ENCODE measurements at regions not wholly inside any gene's neighbourhood (a gene's known extent, or its start where the extent isn't known, plus 50 kb on each side); places are given as distances from the start of the nearest gene placed in this dataset.

DNA sequence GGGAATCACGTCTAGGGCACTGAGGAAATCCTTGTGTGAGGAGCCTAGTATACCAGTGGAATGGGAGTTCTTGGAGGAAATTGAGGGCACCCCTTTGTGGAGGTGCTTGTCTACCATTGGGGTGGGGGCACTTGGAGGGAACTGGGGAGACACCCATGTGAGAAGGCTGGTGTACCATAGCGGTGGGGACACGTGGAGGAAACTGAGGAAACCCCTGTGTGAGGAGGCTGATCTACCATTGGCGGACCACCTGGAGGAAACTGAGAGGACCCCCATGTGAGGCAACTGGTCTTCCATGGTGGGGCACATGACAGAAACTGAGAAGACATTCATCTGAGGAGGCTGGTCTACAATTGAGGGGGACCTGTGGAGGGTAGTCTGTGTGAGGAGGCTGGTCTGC lies 164.5 kb downstream of the FBLN2 start:
- Histone ChIP-seq H3K27ac (ENCODE audit: low read length) (no peak overlapping the region), H3K27me3 (ENCODE audit: insufficient read depth, low read length) (no peaks in the 10 kb centered on the region), H3K36me3 (ENCODE audit: insufficient read depth, low read depth, low read length) (no peaks in the 10 kb centered on the region), H3K9me3 (ENCODE audit: insufficient read depth, low read depth, low read length) (0 out of 2 replicates have a peak, but pooled peaks cover 7% of the 10 kb centered on the region), H3K9ac (ENCODE audit: low read depth, low read length) (no peak overlapping the region), H3K4me1 (ENCODE audit: insufficient read depth, low read length) (no peaks in the 10 kb centered on the region), H3K4me3 (ENCODE audit: low read length) (no peak overlapping the region)

DNA sequence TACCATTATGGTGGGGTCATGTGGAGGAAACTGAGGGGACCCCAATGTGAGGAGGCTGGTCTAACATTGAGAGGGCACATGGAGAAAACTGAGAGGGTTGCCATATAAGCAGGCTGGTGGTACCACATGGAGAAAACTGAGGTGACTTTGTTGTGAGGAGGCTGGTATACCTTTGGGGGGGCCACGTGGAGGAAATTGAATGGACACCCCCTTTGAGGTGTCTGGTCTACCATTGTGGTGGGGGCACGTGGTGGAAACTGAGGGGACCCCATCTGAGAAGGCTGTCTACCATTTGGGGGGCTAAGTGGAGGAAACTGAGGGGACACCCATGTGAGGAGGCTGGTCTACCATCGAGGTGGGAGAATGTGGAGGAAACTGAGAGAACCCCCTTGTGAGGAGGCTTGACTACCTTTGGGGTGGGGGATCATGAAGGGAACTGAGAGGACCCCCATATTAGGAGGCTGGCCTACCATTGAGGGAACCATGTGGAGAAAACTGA lies 163.8 kb downstream of the FBLN2 start:
- Histone ChIP-seq H3K9ac (ENCODE audit: low read depth, low read length) (no peak overlapping the region), H3K4me1 (ENCODE audit: insufficient read depth, low read length) (no peaks in the 10 kb centered on the region), H3K9me3 (ENCODE audit: insufficient read depth, low read depth, low read length) (0 out of 2 replicates have a peak, but pooled peaks cover 7% of the 10 kb centered on the region), H3K27me3 (ENCODE audit: insufficient read depth, low read length) (no peaks in the 10 kb centered on the region), H3K27ac (ENCODE audit: low read length) (no peak overlapping the region), H3K4me3 (ENCODE audit: low read length) (no peak overlapping the region), H3K36me3 (ENCODE audit: insufficient read depth, low read depth, low read length) (no peaks in the 10 kb centered on the region)

- Histone ChIP-seq H3K9ac (ENCODE audit: low read depth, low read length) (no peak overlapping the region), H3K27me3 (ENCODE audit: insufficient read depth, low read length) (no peaks in the 10 kb centered on the region), H3K9me3 (ENCODE audit: insufficient read depth, low read depth, low read length) (peaks cover 7% of the 10 kb centered on the region; the same call in 1 of the 2 replicates), H3K27ac (ENCODE audit: low read length) (no peak overlapping the region), H3K4me1 (ENCODE audit: insufficient read depth, low read length) (no peaks in the 10 kb centered on the region), H3K36me3 (ENCODE audit: insufficient read depth, low read depth, low read length) (no peaks in the 10 kb centered on the region), H3K4me3 (ENCODE audit: low read length) (no peak overlapping the region)
These were observed 163.2 kb downstream of the FBLN2 start for GRCh38 chr3:13711911-13712650.

DNA sequence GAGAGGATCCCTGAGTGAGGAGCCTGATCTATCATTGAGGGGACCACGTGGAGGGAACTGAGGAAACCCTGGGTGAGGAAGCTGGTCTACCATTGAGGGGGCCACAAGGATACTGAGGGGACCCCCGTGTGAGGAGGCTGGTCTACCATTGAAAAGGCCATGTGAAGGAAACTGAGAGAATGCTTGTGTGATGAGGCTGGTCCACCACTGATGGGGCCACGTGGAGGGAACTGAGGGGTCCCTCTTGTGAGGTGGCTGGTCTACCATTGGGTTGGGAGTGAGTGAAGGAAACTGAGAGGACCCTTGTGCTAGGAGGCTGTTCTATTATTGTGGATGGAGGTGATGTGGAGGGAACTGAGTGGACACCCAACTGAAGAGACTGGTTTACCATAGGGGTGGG lies 161.3 kb downstream of the FBLN2 start:
- no peaks in the 10 kb centered on the region for H3K27me3 ChIP-seq (ENCODE audit: insufficient read depth, low read length)
- peaks cover 11% of the 10 kb centered on the region; the same call in 1 of the 2 replicates for H3K9me3 ChIP-seq (ENCODE audit: insufficient read depth, low read depth, low read length)
- H3K9ac ChIP-seq (ENCODE audit: low read depth, low read length): no peak overlapping the region
- H3K4me1 ChIP-seq (ENCODE audit: insufficient read depth, low read length): no peaks in the 10 kb centered on the region
- H3K36me3 ChIP-seq (ENCODE audit: insufficient read depth, low read depth, low read length): no peaks in the 10 kb centered on the region
- H3K4me3 ChIP-seq (ENCODE audit: low read length): no peak overlapping the region
- no peak overlapping the region for H3K27ac ChIP-seq (ENCODE audit: low read length)

- Histone ChIP-seq H3K27ac (ENCODE audit: low read length) (no peak overlapping the region), H3K9ac (ENCODE audit: low read depth, low read length) (no peak overlapping the region), H3K36me3 (ENCODE audit: insufficient read depth, low read depth, low read length) (no peaks in the 10 kb centered on the region), H3K27me3 (ENCODE audit: insufficient read depth, low read length) (no peaks in the 10 kb centered on the region), H3K4me1 (ENCODE audit: insufficient read depth, low read length) (no peaks in the 10 kb centered on the region), H3K9me3 (ENCODE audit: insufficient read depth, low read depth, low read length) (peaks cover 11% of the 10 kb centered on the region; the same call in 1 of the 2 replicates), H3K4me3 (ENCODE audit: low read length) (no peak overlapping the region)
These were observed 160.8 kb downstream of the FBLN2 start for GRCh38 chr3:13709706-13710105.

DNA sequence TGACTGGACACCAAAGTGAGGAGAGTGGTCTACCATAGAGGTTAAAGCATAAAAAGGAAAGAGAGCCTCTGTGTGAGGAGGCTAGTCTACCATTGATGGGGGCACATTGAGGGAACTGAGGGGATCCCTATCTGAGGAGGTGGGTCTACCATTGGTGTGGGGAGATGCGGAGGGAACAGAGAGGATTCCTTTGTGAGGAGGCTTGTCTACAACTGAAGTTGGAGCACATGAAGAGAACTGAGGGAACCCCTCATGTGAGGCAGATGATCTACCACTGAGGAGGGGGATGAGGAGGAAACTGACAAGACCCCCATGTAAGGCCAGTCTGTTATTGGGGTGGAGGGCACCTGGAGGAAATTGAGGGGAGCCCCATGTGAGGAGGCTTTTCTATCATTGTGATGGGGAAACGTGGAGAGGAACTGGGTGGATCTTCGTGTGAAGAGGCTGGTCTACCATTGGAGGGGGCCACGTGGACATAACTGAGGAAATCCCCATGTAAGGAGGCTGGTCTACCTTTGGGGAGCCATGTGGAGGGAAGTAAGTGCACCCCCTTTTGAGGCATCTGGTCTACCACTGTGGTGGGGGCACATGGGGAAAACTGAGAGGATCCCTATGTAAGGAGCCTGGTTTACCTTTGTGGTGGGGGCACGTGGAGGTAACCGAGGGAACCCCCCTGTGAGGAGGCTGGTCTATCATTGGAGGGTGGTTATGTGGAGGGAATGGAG lies 160.1 kb downstream of the FBLN2 start:
- H3K9me3 ChIP-seq (ENCODE audit: insufficient read depth, low read depth, low read length): peaks cover 11% of the 10 kb centered on the region; the same call in 1 of the 2 replicates
- H3K4me3 ChIP-seq (ENCODE audit: low read length): no peak overlapping the region
- no peak overlapping the region for H3K9ac ChIP-seq (ENCODE audit: low read depth, low read length)
- no peaks in the 10 kb centered on the region for H3K36me3 ChIP-seq (ENCODE audit: insufficient read depth, low read depth, low read length)
- no peak overlapping the region for H3K27ac ChIP-seq (ENCODE audit: low read length)
- no peaks in the 10 kb centered on the region for H3K27me3 ChIP-seq (ENCODE audit: insufficient read depth, low read length)
- H3K4me1 ChIP-seq (ENCODE audit: insufficient read depth, low read length): no peaks in the 10 kb centered on the region

- no peaks in the 10 kb centered on the region for H3K36me3 ChIP-seq (ENCODE audit: insufficient read depth, low read depth, low read length)
- no peak overlapping the region for H3K27ac ChIP-seq (ENCODE audit: low read length)
- no peaks in the 10 kb centered on the region for H3K4me1 ChIP-seq (ENCODE audit: insufficient read depth, low read length)
- no peak overlapping the region for H3K4me3 ChIP-seq (ENCODE audit: low read length)
- peaks cover 11% of the 10 kb centered on the region; the same call in 1 of the 2 replicates for H3K9me3 ChIP-seq (ENCODE audit: insufficient read depth, low read depth, low read length)
- H3K27me3 ChIP-seq (ENCODE audit: insufficient read depth, low read length): no peaks in the 10 kb centered on the region
- H3K9ac ChIP-seq (ENCODE audit: low read depth, low read length): no peak overlapping the region
These were observed 159.4 kb downstream of the FBLN2 start for GRCh38 chr3:13708301-13708700.

GRCh38 chr3:13707456-13707855 lies 158.5 kb downstream of the FBLN2 start:
- H3K36me3 ChIP-seq (ENCODE audit: insufficient read depth, low read depth, low read length): no peaks in the 10 kb centered on the region
- H3K27me3 ChIP-seq (ENCODE audit: insufficient read depth, low read length): no peaks in the 10 kb centered on the region
- no peaks in the 10 kb centered on the region for H3K4me1 ChIP-seq (ENCODE audit: insufficient read depth, low read length)
- no peak overlapping the region for H3K27ac ChIP-seq (ENCODE audit: low read length)
- peaks cover 11% of the 10 kb centered on the region; the same call in 1 of the 2 replicates for H3K9me3 ChIP-seq (ENCODE audit: insufficient read depth, low read depth, low read length)
- H3K9ac ChIP-seq (ENCODE audit: low read depth, low read length): no peak overlapping the region
- no peak overlapping the region for H3K4me3 ChIP-seq (ENCODE audit: low read length)

GRCh38 chr3:13706886-13707285 lies 158.0 kb downstream of the FBLN2 start:
- Histone ChIP-seq H3K27ac (ENCODE audit: low read length) (no peak overlapping the region), H3K27me3 (ENCODE audit: insufficient read depth, low read length) (no peaks in the 10 kb centered on the region), H3K4me3 (ENCODE audit: low read length) (no peak overlapping the region), H3K4me1 (ENCODE audit: insufficient read depth, low read length) (no peaks in the 10 kb centered on the region), H3K9me3 (ENCODE audit: insufficient read depth, low read depth, low read length) (peaks cover 11% of the 10 kb centered on the region; the same call in 1 of the 2 replicates), H3K9ac (ENCODE audit: low read depth, low read length) (no peak overlapping the region), H3K36me3 (ENCODE audit: insufficient read depth, low read depth, low read length) (no peaks in the 10 kb centered on the region)

DNA sequence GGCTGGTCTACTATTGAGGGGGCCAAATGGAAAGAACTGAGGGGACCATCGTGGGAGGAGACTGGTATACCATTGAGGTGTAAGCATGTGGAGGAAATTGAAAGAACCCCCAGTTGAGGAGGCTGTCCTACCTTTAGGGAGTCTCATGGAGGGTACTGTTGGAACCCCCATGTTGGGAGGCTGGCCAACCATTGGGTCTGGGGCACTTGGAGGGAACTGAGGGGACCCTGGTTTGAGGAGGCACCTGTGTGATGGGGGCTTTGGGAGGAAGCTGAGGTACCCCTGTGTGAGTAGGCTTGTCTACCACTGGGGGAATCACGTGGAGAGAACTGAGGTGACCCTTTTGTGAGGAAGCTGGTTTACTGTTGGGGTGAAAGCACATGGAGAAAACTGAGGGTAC lies 157.5 kb downstream of the FBLN2 start:
- no peaks in the 10 kb centered on the region for H3K27me3 ChIP-seq (ENCODE audit: insufficient read depth, low read length)
- no peak overlapping the region for H3K4me3 ChIP-seq (ENCODE audit: low read length)
- peaks cover 11% of the 10 kb centered on the region; the same call in 1 of the 2 replicates for H3K9me3 ChIP-seq (ENCODE audit: insufficient read depth, low read depth, low read length)
- no peak overlapping the region for H3K27ac ChIP-seq (ENCODE audit: low read length)
- H3K36me3 ChIP-seq (ENCODE audit: insufficient read depth, low read depth, low read length): no peaks in the 10 kb centered on the region
- no peaks in the 10 kb centered on the region for H3K4me1 ChIP-seq (ENCODE audit: insufficient read depth, low read length)
- H3K9ac ChIP-seq (ENCODE audit: low read depth, low read length): no peak overlapping the region

DNA sequence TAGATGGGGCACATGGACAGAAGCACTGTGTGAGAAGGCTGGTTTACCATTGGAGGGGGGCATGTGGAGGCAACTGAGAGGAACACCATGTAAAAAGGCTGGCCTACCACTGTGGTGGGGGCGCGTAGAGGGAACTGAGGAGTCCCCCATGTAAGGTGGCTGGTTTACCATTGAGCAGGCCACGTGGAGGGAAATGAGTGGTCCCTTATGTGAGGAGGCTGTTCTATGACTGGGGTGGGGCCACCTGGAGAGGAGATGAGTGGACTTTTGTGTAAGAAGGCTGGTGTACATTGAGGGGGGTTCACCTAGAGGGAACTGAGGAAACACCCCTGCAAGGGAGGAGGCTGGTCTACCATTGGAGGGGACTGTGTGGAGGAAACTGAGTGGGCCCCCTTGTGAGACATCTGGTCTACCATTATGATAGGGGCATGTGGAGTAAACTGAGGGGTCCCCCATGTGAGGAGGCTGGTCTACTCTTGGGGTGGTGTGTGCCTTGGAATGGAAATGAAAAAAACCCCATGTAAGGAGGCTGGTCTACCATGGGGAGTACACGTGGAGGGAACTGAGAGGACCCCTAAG lies 156.9 kb downstream of the FBLN2 start:
- peaks cover 5% of the 10 kb centered on the region; the same call in 1 of the 2 replicates for H3K9me3 ChIP-seq (ENCODE audit: insufficient read depth, low read depth, low read length)
- no peak overlapping the region for H3K9ac ChIP-seq (ENCODE audit: low read depth, low read length)
- no peak overlapping the region for H3K4me3 ChIP-seq (ENCODE audit: low read length)
- no peaks in the 10 kb centered on the region for H3K27me3 ChIP-seq (ENCODE audit: insufficient read depth, low read length)
- no peaks in the 10 kb centered on the region for H3K36me3 ChIP-seq (ENCODE audit: insufficient read depth, low read depth, low read length)
- no peaks in the 10 kb centered on the region; the same call in 1 of the 2 replicates for H3K4me1 ChIP-seq (ENCODE audit: insufficient read depth, low read length)
- no peak overlapping the region for H3K27ac ChIP-seq (ENCODE audit: low read length)

All from iPS-20b (cell line).